HG03159 (cell line): ENCODE measurements at regions not wholly inside any gene's neighbourhood (a gene's known extent, or its start where the extent isn't known, plus 50 kb on each side); places are given as distances from the start of the nearest gene placed in this dataset.

Experiments
- ATAC-seq: cut with Tn5 transposase; IDR thresholded peaks from one replicate; pipeline ENCODE4 v1.9.1; 2021; ENCODE audit warnings: mild to moderate bottlenecking, moderate library complexity; ENCODE audit not compliant: unreplicated experiment

DNA sequence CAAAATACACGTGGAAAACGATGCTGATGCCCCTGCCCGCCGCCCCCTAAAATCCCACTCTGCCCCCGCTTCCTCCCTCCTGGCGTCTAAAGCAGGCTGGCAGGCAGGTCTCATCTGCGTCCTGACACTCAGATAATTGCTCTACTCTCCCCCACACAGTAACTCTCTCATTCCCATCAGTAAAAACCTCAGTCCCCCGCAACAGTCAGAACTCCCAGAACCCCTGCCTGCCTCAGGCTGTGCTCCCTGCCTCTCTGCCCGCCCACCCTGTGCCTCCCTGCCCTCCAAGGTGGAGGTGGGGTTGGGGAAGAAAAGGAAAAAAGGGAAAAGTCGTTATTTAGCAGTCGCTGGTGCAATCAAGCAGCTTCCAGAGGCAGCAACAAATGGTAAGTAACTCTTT, 473.7 kb downstream of the EFNB2 start:
- no peak for ATAC-seq

DNA sequence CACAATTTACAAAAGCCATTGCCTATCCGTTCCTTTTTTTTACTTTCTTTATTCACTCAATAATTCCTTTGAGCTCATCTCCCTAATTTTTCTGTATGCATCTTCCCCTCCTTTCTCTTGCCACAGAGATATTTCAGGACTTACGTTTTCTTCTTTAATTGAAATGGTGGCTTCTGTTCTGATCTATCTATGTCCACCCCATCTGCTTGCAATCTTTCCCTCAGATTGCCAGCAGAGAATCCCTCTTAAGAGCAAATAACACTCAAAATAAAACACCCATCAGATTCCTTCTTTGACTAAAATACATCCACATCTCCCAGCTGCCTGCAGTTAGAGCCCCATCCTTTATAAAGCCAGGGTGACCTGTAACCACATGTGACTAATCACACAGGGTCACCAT, 478.6 kb downstream of the EFNB2 start:
- no peak for ATAC-seq

DNA sequence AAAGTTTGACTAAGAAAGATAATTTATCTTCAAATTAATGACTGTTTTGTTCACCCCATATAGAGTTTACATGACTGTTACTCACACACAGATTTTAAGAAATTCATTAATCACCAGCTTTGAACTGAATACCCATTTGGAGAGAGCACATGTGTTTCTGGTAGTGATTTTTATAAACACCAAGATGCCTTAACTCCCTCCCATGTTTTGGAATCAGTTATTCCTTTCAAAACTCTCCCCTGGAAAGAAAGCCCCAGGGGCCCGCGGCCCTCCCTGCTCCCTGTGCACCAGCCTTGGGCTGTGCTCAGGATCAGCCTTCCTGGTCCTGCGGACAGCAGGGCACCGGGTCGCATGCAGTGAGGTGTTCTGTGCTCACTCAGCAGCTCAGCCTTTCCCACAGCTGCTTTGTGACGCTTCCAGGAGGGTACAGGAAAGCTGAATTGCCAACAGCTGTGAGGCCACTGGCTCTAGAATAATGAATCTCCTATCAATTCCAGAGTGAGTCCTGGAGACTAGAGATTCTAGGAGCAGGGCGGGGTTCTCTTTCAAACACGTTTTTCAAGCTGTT, 483.2 kb downstream of the EFNB2 start:
- ATAC-seq = no peak

DNA sequence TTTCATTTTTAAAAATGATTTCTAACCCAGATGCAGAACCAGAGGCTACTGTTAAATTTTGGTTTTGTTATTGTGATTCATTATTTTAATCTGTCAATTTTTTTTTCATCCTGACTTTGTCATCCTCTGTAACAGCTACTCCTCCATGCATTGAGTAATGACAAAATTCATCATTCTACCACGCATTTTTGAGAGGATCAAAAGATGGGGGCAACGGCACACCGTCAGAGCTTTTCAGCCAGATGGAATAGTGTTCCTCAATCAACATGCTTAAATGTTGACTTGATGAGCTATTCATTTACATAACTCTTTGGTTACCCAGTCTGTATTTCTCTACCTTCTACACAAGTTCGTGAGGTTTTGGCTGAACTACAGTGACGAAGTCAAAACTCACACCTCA, 486.3 kb downstream of the EFNB2 start:
- ATAC-seq = no peak

DNA sequence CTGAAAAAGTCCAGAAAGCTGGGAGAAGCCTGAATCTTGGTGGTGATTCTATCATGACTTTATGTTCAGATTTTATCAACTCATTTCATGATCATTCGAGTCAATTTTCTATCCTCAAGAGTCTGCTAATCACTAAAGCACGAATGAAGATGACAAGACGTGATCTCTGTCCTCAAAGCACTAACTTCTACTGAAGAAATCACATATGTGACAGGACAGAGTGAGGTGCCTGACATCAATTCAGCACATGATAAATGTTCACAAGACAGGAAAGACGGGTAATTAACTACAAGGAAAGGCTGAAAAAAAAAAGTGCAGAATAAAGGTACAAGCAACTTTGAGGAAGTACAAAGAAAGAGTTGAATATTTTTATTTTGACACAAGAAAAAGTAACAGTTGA, 487.1 kb downstream of the EFNB2 start:
- no peak for ATAC-seq

DNA sequence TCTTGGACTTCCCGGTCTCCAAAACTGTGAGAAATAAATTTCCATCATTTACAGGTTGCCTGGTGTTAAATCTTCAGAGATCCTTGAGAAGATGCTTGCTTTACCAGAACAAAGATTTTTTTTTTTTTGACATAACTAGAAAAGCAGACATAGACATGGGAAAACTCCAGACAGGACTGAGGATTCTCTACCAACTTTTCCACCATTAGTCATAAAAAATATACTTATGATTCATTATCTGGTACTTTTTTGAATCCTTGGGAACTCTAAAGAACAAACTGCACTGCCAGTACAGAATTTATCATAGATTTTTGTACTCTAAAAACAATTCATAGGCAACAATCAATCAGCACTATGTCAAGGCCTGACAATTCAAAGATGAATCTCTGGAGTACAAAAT, 487.6 kb downstream of the EFNB2 start:
- ATAC-seq = no peak

DNA sequence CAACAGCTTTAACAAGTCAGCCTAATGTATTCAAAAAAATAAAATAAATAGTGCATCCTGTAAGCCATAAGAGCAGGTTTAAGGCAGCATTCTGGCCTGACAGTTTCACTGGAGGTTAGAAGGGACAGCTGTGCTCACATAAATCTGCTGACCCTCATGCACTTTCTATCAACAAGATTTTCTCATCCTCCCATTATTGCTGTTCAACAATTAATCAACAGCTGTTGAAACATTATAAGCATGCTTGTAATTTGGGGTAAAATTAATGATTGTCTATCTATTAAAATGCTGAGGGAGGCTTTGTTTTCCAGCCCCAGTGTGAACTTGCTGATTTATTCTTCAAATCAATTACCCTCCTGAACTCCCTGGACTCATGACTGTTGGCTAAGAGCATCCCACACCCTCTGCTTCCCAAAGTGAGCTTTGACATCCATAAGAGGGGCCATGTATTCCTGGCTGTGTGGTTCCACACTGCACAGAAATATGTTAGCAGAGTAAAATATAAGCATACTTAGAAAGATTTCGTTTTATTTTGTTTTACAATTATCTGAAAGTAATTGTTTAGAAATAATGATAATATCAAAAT, 492.4 kb downstream of the EFNB2 start:
- ATAC-seq = no peak

DNA sequence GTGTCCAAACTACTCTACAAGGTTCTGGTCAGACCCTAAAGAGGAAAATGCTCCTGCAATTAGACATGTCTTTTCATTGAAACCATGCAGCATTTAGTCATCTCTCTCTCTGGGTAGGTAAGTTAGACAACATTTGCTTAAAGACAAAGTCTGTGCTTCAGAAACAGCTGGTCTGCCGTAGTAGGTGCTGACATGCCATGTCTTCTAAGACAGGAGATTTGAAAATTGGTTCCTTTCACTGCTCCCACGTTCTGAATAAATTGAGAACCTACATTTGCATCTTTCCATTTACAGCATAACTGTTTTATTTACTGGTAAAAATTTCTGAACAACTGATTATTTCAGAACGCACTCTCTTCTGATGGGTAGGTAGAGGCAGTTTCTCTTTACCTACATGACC, 494.0 kb downstream of the EFNB2 start:
- no peak for ATAC-seq

DNA sequence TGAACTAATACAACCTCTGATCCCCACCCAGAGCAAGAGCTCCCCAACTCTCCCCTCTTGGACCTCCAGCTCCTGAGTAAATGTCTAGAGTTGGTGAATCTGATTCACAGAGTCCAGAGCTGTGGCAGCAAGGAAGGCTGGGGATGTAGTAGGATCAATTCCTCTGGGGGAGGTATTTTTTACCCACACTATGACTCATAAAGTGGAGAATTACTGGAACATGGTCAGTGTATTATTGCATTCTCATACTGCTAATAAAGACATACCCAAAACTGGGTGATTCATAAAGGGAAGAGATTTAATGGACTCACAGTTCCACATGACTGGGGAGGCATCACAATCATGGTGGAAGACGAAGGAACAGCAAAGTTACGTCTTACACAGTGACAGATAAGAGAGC, 496.7 kb downstream of the EFNB2 start:
- ATAC-seq = no peak

DNA sequence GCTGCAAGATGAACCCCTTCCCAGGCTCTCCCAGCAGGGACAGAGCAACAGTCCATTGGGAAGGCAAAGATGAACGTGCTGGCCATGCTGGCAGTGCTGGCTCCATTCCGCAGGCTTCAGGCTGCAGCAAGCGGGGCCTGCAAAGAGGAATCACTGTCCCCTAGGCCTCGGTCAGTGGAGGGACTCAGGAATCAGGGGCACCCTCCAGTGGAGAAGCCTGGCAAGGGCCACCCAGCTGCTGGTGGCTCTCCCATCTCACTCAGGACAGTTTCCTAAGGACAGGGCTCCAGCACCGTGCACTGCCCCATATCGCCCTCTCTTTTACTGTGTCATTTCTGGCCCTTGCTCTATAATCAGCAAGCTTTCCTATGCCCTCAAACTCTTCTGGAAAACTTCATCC, 498.6 kb downstream of the EFNB2 start:
- no peak for ATAC-seq

DNA sequence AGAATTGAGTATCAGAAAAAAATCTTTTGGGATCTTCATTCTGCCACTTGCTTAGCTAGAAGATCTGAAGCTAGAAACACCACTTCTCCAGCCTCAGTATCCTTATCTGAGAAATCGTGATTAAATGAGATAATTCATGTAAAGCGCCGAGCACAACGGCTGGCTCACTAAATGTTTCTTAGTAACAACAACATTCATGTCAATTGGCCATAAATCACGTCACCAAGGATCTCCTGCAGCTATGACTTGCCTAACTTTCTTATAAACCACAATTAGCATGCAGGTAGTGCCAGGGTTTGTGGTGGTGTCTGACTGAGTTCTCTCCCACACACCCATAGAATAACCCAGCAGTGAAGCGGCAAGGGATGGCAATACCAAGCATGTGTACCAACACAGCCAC, 501.3 kb downstream of the EFNB2 start:
- no peak for ATAC-seq

DNA sequence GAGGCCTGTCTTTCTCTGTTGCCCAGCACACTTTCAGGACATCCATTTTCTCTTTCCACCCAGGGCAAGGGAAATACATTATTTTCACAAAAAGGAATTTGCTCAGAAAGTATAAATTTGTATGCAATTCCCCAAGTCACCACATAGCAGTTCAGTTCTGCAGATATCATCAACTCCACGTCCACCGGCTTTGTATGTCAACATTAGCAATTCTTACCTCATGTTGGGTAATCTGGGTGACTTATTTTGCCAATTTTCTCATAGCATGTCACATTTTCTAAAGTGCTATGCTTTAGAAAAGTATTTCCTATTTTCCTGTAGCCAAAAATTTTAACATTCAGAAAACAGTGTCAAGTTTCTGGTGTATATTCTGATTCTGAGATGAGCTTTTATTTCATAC, 501.8 kb downstream of the EFNB2 start:
- ATAC-seq = no peak

DNA sequence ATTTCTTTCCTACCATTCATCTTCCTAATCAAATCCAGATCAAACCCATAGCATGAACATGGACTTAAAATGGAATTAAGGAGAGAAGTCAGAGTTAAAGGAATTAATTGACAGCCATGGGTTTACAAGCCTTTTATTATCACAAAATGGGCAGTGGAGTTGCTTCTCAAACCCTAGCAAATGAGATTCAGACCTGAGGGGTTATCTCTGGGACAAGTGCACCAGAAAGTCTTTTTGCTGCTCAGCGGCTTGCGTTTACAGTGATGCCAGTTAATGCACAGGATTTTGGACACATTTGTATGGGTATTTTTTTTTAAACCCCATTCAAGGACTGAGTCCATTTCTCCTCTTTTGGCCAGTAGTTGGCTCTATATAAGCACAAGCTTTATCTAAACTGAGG, 503.0 kb downstream of the EFNB2 start:
- ATAC-seq = no peak

DNA sequence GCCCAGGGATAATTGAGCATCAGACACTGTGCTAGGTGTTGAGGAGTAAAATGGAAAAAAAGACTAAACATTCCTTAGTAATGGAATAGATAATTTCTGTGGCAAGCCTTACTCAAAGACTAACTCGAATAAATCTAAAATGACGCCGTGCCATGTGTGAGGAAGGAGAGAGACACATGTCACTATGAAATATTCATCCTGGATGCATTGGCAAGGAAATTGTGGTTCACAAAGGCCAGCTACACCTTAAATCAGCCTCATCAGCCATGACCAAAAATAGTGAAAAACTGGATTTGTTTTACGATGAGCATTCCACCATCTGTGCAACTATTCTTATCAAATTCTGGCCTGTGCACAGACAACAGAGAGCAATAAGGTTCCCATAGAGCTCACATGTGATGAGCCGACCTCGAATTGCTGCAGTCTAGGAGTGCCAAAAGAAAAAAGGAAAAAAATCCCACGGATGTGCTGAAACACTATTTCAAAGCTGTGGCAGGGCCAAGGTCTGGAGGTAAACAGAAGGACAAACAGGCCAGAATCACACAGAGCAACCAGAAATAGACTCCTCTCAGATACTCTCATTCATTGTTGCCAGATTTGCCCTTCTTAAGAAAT, 505.7 kb downstream of the EFNB2 start:
- ATAC-seq = no peak

DNA sequence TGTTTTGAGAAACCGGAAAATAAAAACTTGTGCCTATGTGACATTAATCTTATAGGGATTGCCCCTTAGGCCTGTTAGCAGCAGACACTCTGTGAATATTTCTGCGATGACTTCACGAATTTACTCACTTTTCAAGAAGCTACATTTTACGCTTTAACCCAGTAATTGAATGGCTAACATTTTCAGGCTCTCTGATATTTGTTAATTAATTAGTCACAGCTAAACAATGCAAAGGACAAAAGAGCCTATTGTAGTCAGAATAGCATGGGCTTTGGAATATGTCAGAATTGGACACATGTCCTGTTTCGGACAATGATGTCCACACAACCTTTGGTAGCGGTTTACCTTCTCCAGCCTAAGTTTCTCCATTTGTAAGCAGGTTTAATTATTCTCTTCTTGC, 506.6 kb downstream of the EFNB2 start:
- ATAC-seq = no peak

DNA sequence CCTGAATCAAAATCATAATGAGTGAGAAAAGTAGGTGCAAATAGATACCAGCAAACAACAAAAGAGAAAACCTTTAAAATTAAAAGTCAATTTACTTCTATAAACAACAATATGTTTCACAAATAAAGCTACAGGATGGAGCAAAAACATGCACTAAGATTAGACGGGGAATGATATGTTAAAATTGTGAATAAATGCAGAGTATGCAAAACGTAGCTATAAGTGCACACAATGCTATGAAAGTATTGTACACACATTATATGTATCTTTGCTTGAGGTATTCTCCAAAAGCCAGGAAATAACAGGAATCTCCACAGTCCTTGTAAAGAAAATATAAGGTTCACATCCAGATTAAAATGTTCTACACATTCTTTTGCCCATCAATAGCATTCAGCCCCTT, 523.9 kb downstream of the EFNB2 start:
- ATAC-seq = no peak

DNA sequence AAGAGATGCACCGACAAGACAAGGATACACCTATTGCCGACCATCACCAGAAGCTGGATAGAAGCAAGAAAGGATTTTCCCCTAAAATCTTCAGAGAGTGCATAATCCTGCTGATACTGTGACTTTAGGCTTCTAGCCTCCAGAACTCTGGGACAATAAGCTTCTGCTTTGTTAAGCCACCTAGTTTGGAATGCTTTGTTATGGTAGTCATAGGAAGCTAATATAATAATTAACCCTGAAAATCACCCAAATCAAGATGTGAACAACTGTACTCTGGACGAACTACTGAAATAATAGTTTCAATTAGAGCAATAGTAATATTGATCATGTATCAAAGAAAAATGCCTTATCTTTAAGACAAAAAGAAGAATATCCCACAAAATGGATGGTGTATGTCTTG, 524.6 kb downstream of the EFNB2 start:
- ATAC-seq = no peak

DNA sequence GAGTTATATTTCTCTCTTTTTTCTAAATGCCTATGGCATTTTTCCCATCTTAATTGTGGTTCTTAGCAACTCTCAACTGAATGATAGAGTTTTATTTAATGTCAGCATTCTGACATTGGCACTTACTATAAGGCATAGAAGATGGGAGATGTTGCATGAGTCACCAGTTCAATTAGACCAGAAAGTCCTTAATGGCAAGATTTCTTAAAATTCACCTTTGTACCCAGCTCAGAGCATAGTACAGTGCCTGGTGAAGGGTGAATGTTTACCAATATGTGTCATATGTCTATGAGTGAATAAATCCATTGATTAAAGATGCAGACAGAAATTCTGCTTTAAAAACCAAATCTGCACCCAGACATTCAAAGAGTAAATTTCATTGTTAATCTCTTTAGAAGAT, 526.9 kb downstream of the EFNB2 start:
- ATAC-seq = no peak

DNA sequence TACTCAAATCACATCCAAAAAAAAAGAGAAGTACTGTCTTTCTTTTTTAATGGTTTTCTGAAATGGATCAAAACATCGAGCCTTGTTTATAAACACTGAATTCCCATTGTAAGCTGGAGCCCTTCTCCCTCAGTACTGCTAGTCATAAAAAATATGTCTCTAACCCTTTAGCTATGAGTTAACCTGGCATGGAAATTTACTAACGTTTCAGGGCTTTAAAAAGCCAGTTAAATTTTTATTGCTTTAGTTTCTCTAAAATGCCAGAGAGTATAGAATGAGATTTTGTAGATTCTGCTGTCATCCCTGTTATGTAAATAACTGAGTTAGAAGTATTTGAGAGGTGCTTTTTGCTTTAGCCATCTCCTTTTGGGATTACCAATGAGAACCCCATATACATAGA, 528.3 kb downstream of the EFNB2 start:
- no peak for ATAC-seq

DNA sequence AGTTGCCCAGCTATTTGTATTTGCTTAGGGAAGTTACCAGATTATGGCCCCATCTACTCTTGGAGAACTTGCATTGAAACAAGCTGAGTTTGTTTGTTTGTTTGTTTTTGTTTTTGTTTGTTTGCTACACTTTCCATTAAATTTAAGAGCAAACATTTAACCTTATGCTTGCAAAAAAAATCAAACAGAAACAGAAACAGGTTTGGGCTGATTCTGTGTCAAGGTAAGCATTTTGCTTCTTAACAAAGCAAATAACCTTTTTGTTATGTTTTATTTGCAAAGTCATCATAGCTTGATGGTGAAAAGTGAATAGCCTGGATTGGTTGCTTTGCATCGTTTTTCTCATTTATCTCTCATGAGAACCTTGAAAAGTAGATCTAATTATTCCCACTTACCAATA, 531.8 kb downstream of the EFNB2 start:
- no peak for ATAC-seq

DNA sequence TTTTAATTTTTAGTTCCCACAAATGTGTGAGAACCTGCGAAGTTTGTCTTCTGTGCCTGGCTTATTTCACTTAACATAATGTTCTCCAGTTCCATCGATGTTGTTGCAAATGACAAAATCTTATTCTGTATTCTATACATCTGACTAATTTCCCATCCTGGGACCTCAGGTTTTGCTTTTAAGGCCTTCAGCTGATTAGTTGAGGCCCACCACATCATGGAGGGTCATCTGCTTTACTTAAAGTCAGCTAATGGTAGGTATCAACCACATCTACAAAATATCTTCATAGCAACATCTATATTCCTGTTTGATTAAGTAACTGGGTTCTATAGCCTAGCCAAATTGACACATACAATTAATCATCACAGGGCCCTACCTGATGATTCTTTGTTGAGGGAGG, 534.0 kb downstream of the EFNB2 start:
- ATAC-seq = no peak

DNA sequence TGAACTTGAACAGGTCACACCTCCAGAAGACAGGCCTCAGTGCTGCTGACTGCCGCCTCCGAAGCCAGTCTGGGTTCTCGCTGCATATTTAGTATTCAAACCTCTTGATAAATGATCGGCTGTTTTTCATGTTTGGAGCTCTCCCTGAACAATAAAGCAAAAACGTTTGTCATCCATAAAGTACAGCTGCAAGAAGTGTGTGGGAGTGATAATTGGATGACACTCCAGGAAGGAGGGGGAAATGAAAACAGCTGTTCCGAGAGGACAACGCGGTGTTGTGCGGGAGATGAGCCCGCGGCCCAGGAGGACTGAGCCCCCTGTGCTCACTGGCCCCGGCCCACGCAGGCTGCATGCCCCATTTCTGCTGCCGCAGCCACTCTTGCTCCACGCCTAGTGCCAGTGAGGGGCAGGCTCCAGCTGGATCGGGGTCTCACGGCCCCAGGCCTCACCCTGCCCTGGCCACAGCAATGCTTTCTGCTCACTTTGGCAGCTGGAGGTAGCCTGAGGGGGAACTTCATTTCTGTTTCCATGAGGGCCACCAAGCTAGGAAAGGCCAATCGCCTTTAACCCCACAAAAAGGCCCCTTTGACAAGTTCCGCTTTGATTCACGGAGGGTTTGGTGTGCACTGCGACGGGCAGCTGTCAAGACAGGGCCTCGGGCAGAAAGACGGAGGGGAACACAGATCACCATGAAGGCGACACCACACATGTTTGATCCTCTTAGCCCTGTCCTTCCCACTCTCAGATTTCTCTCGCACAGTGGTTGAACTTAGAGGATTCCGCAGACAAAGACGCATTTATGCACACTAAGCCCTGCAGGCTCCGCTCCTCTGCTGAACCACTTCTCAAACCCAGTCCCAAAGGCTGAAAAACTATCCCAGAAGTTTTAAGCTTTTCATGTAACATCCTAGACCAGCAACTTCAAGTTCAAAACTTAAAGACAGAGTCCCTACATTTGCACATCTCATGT, 537.6 kb downstream of the EFNB2 start:
- no peak for ATAC-seq
